NCI-H345 treated with DMSO at 0.1 percent for 48 hours (cell line): ENCODE measurements at regions not wholly inside any gene's neighbourhood (a gene's known extent, or its start where the extent isn't known, plus 50 kb on each side); places are given as distances from the start of the nearest gene placed in this dataset.
A peak's percentile ranks its signal among the peaks of the same experiment; 100 is the strongest.

ENCODE experiments used
- DNase-seq: peaks from one replicate; lab custom pipeline; 2025; ENCODE audit not compliant: unreplicated experiment; lab: John Stamatoyannopoulos, UW

- DNase-seq, result no peak
Measured at GRCh38 chr12:34188974-34189373, 166.7 kb downstream of the ALG10 start.

GRCh38 chr12:34190054-34190453, 167.8 kb downstream of the ALG10 start:
- DNase-seq, result no peak

GRCh38 chr12:34198924-34199323, 176.6 kb downstream of the ALG10 start:
- no peak for DNase-seq

GRCh38 chr12:34203866-34204620, 181.7 kb downstream of the ALG10 start:
- no peak for DNase-seq

GRCh38 chr12:34204830-34205285, 182.6 kb downstream of the ALG10 start:
- peak; percentile 40 for DNase-seq

- no peak for DNase-seq
Measured at GRCh38 chr12:34205401-34205800, 183.1 kb downstream of the ALG10 start.

- DNase-seq, result no peak
Measured at GRCh38 chr12:34206061-34206785, 183.9 kb downstream of the ALG10 start.

GRCh38 chr12:34207858-34208257, 185.6 kb downstream of the ALG10 start:
- DNase-seq, result no peak

- DNase-seq, result no peak
Measured at GRCh38 chr12:34208331-34209258, 186.3 kb downstream of the ALG10 start.

- no peak for DNase-seq
Measured at GRCh38 chr12:34209259-34209835, 187.1 kb downstream of the ALG10 start.

GRCh38 chr12:34210183-34210582, 187.9 kb downstream of the ALG10 start:
- no peak for DNase-seq

- no peak for DNase-seq
Measured at GRCh38 chr12:34210689-34211530, 188.6 kb downstream of the ALG10 start.

GRCh38 chr12:34212651-34213050, 190.4 kb downstream of the ALG10 start:
- DNase-seq, result no peak

- DNase-seq, result no peak
Measured at GRCh38 chr12:34214011-34214410, 191.7 kb downstream of the ALG10 start.

- DNase-seq, result no peak
Measured at GRCh38 chr12:34215213-34215892, 193.1 kb downstream of the ALG10 start.

- DNase-seq, result no peak
Measured at GRCh38 chr12:34215893-34216285, 193.6 kb downstream of the ALG10 start.

GRCh38 chr12:34217660-34218059, 195.4 kb downstream of the ALG10 start:
- no peak for DNase-seq

- DNase-seq, result peak; percentile 84
Measured at GRCh38 chr12:34218193-34219045, 196.1 kb downstream of the ALG10 start.
